ENCODE measurements at regions not wholly inside any gene's neighbourhood (a gene's known extent, or its start where the extent isn't known, plus 50 kb on each side); places are given as distances from the start of the nearest gene placed in this dataset.

DNA sequence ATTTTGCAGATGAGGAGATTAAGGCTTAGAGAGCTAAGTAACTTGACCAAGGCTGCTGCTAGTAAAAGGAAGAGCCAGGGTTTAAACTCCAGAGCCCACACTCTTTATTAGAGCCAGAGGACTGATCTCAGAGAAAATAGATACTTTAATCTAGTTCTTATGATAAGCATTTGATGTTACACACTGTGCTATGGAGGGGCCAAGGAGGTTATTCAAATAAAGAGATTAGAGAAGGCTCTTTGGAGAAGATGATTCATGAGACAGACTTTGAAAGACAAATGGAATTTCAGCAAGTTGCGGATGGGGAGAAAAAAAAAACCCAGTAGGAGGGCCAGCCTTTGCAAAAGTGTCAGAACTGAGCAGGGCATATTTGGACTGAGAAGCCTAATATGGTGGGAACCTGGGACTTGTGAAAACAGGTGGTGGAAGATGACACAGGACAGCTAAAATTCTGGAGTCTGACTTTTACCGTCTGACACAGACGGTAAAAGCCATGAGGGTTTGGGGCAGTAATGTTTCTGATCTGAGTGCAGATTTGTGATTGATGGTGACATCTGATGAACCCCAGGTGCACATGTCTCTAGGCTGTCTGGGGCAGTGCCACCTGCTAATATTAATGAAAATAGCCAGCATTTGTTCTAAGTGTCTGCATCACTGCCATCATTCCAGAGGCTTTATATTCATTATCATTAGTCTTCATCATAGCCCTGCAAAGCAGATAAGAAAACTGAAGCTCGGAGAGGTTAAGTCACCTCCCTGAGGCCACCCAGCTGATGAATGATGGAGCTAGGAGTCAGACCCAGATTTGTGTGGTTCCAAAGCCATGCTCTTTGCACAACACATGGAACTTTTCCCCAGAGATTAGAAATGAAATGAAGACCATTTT, 65.3 kb upstream of the CXCL14 start:
- Histone ChIP-seq H3K36me3 (ENCODE audit: control insufficient read depth, insufficient read depth, low read length) (no peaks in the 10 kb centered on the region), H3K4me3 (ENCODE audit: low read depth, low read length) (no peak overlapping the region), H3K27me3 (ENCODE audit: control insufficient read depth, insufficient read depth, low read length) (peaks cover 3% of the 10 kb centered on the region)
- TF ChIP-seq, protein P1, sequence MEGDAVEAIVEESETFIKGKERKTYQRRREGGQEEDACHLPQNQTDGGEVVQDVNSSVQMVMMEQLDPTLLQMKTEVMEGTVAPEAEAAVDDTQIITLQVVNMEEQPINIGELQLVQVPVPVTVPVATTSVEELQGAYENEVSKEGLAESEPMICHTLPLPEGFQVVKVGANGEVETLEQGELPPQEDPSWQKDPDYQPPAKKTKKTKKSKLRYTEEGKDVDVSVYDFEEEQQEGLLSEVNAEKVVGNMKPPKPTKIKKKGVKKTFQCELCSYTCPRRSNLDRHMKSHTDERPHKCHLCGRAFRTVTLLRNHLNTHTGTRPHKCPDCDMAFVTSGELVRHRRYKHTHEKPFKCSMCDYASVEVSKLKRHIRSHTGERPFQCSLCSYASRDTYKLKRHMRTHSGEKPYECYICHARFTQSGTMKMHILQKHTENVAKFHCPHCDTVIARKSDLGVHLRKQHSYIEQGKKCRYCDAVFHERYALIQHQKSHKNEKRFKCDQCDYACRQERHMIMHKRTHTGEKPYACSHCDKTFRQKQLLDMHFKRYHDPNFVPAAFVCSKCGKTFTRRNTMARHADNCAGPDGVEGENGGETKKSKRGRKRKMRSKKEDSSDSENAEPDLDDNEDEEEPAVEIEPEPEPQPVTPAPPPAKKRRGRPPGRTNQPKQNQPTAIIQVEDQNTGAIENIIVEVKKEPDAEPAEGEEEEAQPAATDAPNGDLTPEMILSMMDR (IDR thresholded peaks at IDR 0.05; ENCODE audit: insufficient read depth, low read length, poor library complexity, severe bottlenecking) = no peak
- no peak for DNase-seq (ENCODE audit: low read depth)

DNA sequence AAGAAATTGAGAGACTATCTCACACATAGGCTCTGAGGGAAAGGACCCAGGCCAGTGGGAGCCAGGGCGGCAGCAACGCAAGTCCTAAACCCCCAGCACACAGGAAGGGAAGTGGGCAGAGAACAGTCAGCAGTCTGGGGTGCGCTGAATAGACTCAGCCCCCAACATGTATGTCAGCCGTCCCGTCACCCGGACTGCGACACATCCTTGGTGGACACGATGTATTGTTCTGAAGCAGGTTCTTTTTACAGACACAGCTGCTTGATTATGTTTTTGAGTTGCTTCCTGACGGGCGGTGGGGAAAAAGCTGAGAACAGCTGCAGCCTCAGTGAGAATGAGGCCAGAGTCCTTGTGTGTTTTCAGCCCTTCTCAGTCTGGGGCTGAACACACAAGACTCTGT, 64.1 kb upstream of the CXCL14 start:
- H3K36me3 ChIP-seq (ENCODE audit: control insufficient read depth, insufficient read depth, low read length) = no peaks in the 10 kb centered on the region
- DNase-seq (ENCODE audit: low read depth) = no peak
- peaks cover 3% of the 10 kb centered on the region for H3K27me3 ChIP-seq (ENCODE audit: control insufficient read depth, insufficient read depth, low read length)
- TF ChIP-seq, protein P1 (IDR thresholded peaks at IDR 0.05; ENCODE audit: insufficient read depth, low read length, poor library complexity, severe bottlenecking) = no peak
- no peak overlapping the region for H3K4me3 ChIP-seq (ENCODE audit: low read depth, low read length)

DNA sequence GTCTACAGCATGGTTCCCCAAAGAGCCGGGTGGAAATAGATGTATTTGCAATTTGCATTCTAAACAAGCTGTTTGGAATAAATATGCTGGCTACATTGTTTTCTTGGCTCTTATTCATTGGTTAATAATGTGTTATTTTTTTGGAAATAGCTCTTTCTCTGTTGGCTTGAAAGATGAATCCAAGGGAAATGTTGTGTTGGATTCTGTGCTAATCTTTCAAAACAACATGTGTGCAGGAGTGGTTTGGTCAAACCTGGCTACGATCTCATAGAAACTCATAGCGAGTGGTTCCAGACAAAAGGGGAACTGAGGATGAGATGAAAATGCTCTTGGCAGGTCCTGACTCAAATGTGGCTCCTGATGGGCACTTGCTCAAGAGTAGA, 63.7 kb upstream of the CXCL14 start:
- peaks cover 3% of the 10 kb centered on the region for H3K27me3 ChIP-seq (ENCODE audit: control insufficient read depth, insufficient read depth, low read length)
- DNase-seq (ENCODE audit: low read depth) = no peak
- no peaks in the 10 kb centered on the region for H3K36me3 ChIP-seq (ENCODE audit: control insufficient read depth, insufficient read depth, low read length)
- H3K4me3 ChIP-seq (ENCODE audit: low read depth, low read length) = no peak overlapping the region
- TF ChIP-seq, protein P1 (IDR thresholded peaks at IDR 0.05; ENCODE audit: insufficient read depth, low read length, poor library complexity, severe bottlenecking) = no peak

DNA sequence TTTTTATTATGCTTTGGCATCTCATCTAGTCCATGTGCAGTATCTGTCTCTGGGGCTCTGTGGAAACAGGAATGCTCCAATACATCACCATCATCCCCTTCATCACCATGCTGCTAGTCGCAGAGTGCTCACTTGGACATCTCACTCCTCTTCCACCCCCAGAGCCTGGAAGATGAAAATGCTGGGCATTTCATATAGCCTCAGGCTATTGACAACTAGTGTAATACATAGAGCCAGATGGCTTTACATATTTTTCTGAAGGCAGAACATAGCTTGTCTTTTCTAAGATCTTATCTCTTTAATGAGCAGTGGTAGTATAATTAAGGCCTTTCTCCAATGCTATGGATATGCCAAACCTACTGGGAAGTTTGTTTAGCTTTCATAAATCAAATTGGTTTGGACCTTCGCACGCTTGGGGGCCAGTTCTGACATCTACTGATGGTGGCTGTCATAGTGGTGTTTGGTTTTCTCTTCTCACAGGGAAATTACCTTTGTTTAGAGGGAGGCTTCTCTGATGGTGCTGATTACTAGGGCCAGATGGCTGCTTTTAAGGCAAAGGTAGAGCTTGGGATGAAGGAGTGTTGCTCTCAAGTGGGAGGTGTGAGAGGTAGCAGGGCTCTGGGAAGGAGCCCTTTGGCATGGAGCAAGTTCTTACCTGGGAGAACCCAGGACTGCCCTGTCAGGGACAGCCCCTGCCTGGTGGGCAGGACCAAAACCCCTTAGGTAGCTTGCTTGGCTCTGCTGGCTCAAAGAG, 63.1 kb upstream of the CXCL14 start:
- H3K27me3 ChIP-seq (ENCODE audit: control insufficient read depth, insufficient read depth, low read length) = peaks cover 3% of the 10 kb centered on the region
- DNase-seq (ENCODE audit: low read depth) = no peak
- TF ChIP-seq, protein P1 (IDR thresholded peaks at IDR 0.05; ENCODE audit: insufficient read depth, low read length, poor library complexity, severe bottlenecking) = no peak

DNA sequence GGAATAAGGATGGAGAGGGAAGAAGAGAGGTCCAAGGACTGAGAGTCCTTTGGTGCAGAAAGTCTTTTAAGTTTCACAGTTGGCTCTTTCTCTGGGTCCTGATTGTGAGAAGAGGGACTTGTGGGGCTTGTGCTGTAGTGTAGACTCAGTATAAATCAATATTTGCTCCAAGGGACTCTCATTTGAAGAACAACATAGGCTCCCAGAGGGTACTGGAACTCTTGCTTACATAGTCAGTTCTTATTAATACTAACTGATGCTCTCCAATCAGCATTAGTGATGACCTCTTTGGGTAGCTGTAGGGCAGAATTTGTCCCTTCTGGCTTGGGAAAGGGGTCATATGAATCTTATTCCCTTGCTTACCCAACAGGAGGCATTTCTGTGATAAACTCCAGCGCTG, 62.5 kb upstream of the CXCL14 start:
- Histone ChIP-seq H3K36me3 (ENCODE audit: control insufficient read depth, insufficient read depth, low read length) (no peaks in the 10 kb centered on the region), H3K27me3 (ENCODE audit: control insufficient read depth, insufficient read depth, low read length) (peaks cover 3% of the 10 kb centered on the region), H3K4me3 (ENCODE audit: low read depth, low read length) (no peak overlapping the region)
- TF ChIP-seq, protein P1 (IDR thresholded peaks at IDR 0.05; ENCODE audit: insufficient read depth, low read length, poor library complexity, severe bottlenecking) = no peak
- DNase-seq (ENCODE audit: low read depth) = no peak

More for the DNA sequence above, 63.1 kb upstream of the CXCL14 start:
- H3K4me3 ChIP-seq (ENCODE audit: low read depth, low read length) = no peak overlapping the region
- H3K36me3 ChIP-seq (ENCODE audit: control insufficient read depth, insufficient read depth, low read length) = no peaks in the 10 kb centered on the region
